HG03066 (cell line): ENCODE measurements at regions not wholly inside any gene's neighbourhood (a gene's known extent, or its start where the extent isn't known, plus 50 kb on each side); places are given as distances from the start of the nearest gene placed in this dataset.

Experiments
- ATAC-seq: cut with Tn5 transposase; IDR thresholded peaks from one replicate; pipeline ENCODE4 v1.9.1; 2021; ENCODE audit warnings: low read depth; ENCODE audit not compliant: unreplicated experiment

- no peak for ATAC-seq
These were observed 64.2 kb upstream of the PDE4B start for GRCh38 chr1:65728504-65728903.

DNA sequence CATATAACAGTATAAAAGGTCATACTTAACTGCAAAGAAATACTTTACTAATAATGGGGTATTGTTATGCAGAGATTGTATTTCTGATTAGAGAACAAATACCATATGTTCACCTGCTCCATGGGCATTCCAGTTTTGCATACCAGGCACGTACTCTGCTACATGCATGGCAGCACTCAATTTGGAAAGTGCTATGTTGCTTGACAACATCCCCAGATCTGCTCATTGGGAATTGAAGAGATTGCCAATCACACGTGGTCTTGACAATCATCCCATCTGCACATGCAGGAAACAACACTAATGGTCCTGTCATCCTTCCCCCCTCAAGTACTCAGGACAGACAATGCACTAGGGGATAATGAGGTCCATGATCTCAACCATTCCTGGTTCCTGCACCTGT lies 63.4 kb upstream of the PDE4B start:
- ATAC-seq, result no peak

GRCh38 chr1:65734979-65735378 lies 57.7 kb upstream of the PDE4B start:
- ATAC-seq, result no peak

GRCh38 chr1:65741993-65742392 lies 50.7 kb upstream of the PDE4B start:
- ATAC-seq, result no peak
